Small intestine (tissue), 7 donors: ENCODE measurements at regions not wholly inside any gene's neighbourhood (a gene's known extent, or its start where the extent isn't known, plus 50 kb on each side); places are given as distances from the start of the nearest gene placed in this dataset.

Experiments used
- DNase-seq, 2 donors: peaks; one replicate each; pipeline versions ENCODE4 v3.0.0 to v3.0.0-alpha.2; 2013
- FAIRE-seq: peaks from 2 replicates; lab custom pipeline; 2012; peaks lifted over from hg19 to GRCh38; lab: Jason Lieb, UNC
- H3K27ac ChIP-seq, 3 donors: one replicate each; pipeline ENCODE4 v1.5.1; 2013; ENCODE audit warnings: low read length in 2 of 3, mild to moderate bottlenecking in 2 of 3, control low read depth in 1 of 3, inconsistent platforms in 1 of 3, low read depth in 1 of 3, moderate library complexity in 1 of 3
- H3K27me3 ChIP-seq, 3 donors: one replicate each; pipeline ENCODE4 v1.6.1; 2013; ENCODE audit warnings: low read length in 3 of 3, inconsistent platforms in 1 of 3; ENCODE audit not compliant: control insufficient read depth in 3 of 3, insufficient read depth in 3 of 3
- H3K36me3 ChIP-seq, 3 donors: one replicate each; pipeline ENCODE4 v1.6.1; 2013; ENCODE audit warnings: low read length in 3 of 3, inconsistent platforms in 1 of 3, low read depth in 1 of 3, mild to moderate bottlenecking in 1 of 3, moderate library complexity in 1 of 3; ENCODE audit not compliant: control insufficient read depth in 3 of 3, insufficient read depth in 2 of 3
- H3K4me1 ChIP-seq, 3 donors: one replicate each; pipeline ENCODE4 v1.6.1; 2013; ENCODE audit warnings: low read length in 2 of 3, inconsistent platforms in 1 of 3, low read depth in 1 of 3, mild to moderate bottlenecking in 1 of 3, moderate library complexity in 1 of 3; ENCODE audit not compliant: control insufficient read depth in 3 of 3, insufficient read depth in 2 of 3
- H3K4me3 ChIP-seq, 3 donors: one replicate each; pipeline ENCODE4 v1.5.1; 2013; ENCODE audit warnings: low read length in 3 of 3, control low read depth in 1 of 3, inconsistent platforms in 1 of 3, low read depth in 1 of 3, mild to moderate bottlenecking in 1 of 3, moderate library complexity in 1 of 3
- H3K9me3 ChIP-seq, 2 donors: one replicate each; pipeline ENCODE4 v1.6.1; 2013; ENCODE audit warnings: low read depth in 1 of 2, low read length in 1 of 2; ENCODE audit not compliant: control insufficient read depth in 2 of 2, insufficient read depth in 1 of 2
- WGBS, 3 donors: extraction: QIAGEN DNeasy Blood & Tissue Kit; methylation state at CpG; one replicate each; pipeline ENCODE4 v1.1.7; 2013; 5-methylcytosine and 5-hydroxymethylcytosine counted together
- donor health status: healthy with polysubstance abuse.
- donor health status: control.
- donor health status: control.
- donor health status: Bipolar disorder and iron deficiency.
- donor health status: healthy.

GRCh38 chr10:1854271-1854670 is 116.9 kb upstream of the ADARB2 start:
- WGBS, 3 donors: 80 to 84% (median 83%) methylated on average over 7 of the region's 7 CpGs
- no peak for FAIRE-seq

GRCh38 chr10:1853801-1854200 is 116.5 kb upstream of the ADARB2 start:
- no peak for FAIRE-seq
- H3K27ac ChIP-seq: no peak overlapping the region
- no peaks in the 10 kb centered on the region for H3K27me3 ChIP-seq
- H3K4me1 ChIP-seq: no peaks in the 10 kb centered on the region
- DNase-seq: no peak
- H3K4me3 ChIP-seq: no peak overlapping the region
- no peaks in the 10 kb centered on the region for H3K36me3 ChIP-seq
- 90 to 94% (median 91%) methylated on average over 12 of the region's 12 CpGs for WGBS, 3 donors
- H3K9me3 ChIP-seq: peaks cover 0 to 2% of the 10 kb centered on the region in 2 donors

More at GRCh38 chr10:1854271-1854670, 116.9 kb upstream of the ADARB2 start:
- Histone ChIP-seq H3K27me3 (no peaks in the 10 kb centered on the region), H3K4me1 (no peaks in the 10 kb centered on the region), H3K27ac (no peak overlapping the region), H3K36me3 (no peaks in the 10 kb centered on the region), H3K9me3 (peaks cover 0 to 2% of the 10 kb centered on the region in 2 donors), H3K4me3 (no peak overlapping the region)
- DNase-seq: no peak

GRCh38 chr10:1852841-1853240 is 115.5 kb upstream of the ADARB2 start:
- Histone ChIP-seq H3K27me3 (no peaks in the 10 kb centered on the region), H3K27ac (no peak overlapping the region), H3K4me3 (no peak overlapping the region), H3K9me3 (peaks cover 0 to 2% of the 10 kb centered on the region in 2 donors), H3K4me1 (no peaks in the 10 kb centered on the region), H3K36me3 (no peaks in the 10 kb centered on the region)
- FAIRE-seq: no peak
- 88 to 91% (median 89%) methylated on average over 6 of the region's 6 CpGs for WGBS, 3 donors
- DNase-seq: no peak

- Histone ChIP-seq H3K9me3 (peaks cover 0 to 2% of the 10 kb centered on the region in 2 donors), H3K27me3 (no peaks in the 10 kb centered on the region), H3K36me3 (no peaks in the 10 kb centered on the region), H3K4me3 (no peak overlapping the region), H3K4me1 (no peaks in the 10 kb centered on the region), H3K27ac (no peak overlapping the region)
- WGBS, 3 donors: 90 to 93% (median 93%) methylated on average over 8 of the region's 8 CpGs
- DNase-seq (no peak), FAIRE-seq (no peak)
Observed at GRCh38 chr10:1851762-1852161, 114.4 kb upstream of the ADARB2 start.

- 77 to 90% (median 86%) methylated on average over 6 of the region's 6 CpGs for WGBS, 3 donors
- FAIRE-seq (no peak), DNase-seq (no peak)
- Histone ChIP-seq H3K9me3 (peaks cover 0 to 2% of the 10 kb centered on the region in 2 donors), H3K27ac (no peak overlapping the region), H3K36me3 (no peaks in the 10 kb centered on the region), H3K27me3 (no peaks in the 10 kb centered on the region), H3K4me3 (no peak overlapping the region), H3K4me1 (no peaks in the 10 kb centered on the region)
Observed at GRCh38 chr10:1850971-1851527, 113.7 kb upstream of the ADARB2 start.

- H3K9me3 ChIP-seq: peaks cover 0 to 2% of the 10 kb centered on the region in 2 donors
- H3K27ac ChIP-seq: no peak overlapping the region
- H3K27me3 ChIP-seq: no peaks in the 10 kb centered on the region
- DNase-seq: no peak
- H3K4me1 ChIP-seq: no peaks in the 10 kb centered on the region
- 89 to 91% (median 90%) methylated on average over 18 of the region's 18 CpGs for WGBS, 3 donors
- no peaks in the 10 kb centered on the region for H3K36me3 ChIP-seq
- no peak overlapping the region for H3K4me3 ChIP-seq
- no peak for FAIRE-seq
Observed at GRCh38 chr10:1847361-1847760, 110.0 kb upstream of the ADARB2 start.

- FAIRE-seq: no peak
- no peaks in the 10 kb centered on the region for H3K36me3 ChIP-seq
- H3K27ac ChIP-seq: no peak overlapping the region
- H3K4me1 ChIP-seq: no peaks in the 10 kb centered on the region
- WGBS, 3 donors: 89 to 93% (median 91%) methylated on average over 8 of the region's 8 CpGs
- H3K9me3 ChIP-seq: no peaks in the 10 kb centered on the region
- no peak overlapping the region for H3K4me3 ChIP-seq
- no peak for DNase-seq
- no peaks in the 10 kb centered on the region for H3K27me3 ChIP-seq
Observed at GRCh38 chr10:1846032-1846431, 108.7 kb upstream of the ADARB2 start.

GRCh38 chr10:1841759-1842158 is 104.4 kb upstream of the ADARB2 start:
- FAIRE-seq (no peak), DNase-seq (no peak)
- H3K36me3 ChIP-seq: no peaks in the 10 kb centered on the region
- WGBS, 3 donors: 80 to 88% (median 85%) methylated on average over 3 of the region's 3 CpGs
- H3K27ac ChIP-seq: no peak overlapping the region
- H3K27me3 ChIP-seq: no peaks in the 10 kb centered on the region
- H3K4me3 ChIP-seq: no peak overlapping the region
- H3K4me1 ChIP-seq: no peaks in the 10 kb centered on the region
- no peaks in the 10 kb centered on the region for H3K9me3 ChIP-seq

- peaks cover 0 to 12% of the 10 kb centered on the region in 2 donors for H3K9me3 ChIP-seq
- H3K4me3 ChIP-seq: no peak overlapping the region
- FAIRE-seq (no peak), DNase-seq (no peak)
- no peaks in the 10 kb centered on the region for H3K27me3 ChIP-seq
- no peaks in the 10 kb centered on the region for H3K4me1 ChIP-seq
- H3K27ac ChIP-seq: no peak overlapping the region
- H3K36me3 ChIP-seq: no peaks in the 10 kb centered on the region
- WGBS, 3 donors: 76 to 85% (median 83%) methylated on average over 5 of the region's 5 CpGs
Observed at GRCh38 chr10:1829712-1830111, 92.4 kb upstream of the ADARB2 start.
